ENCODE measurements at regions not wholly inside any gene's neighbourhood (a gene's known extent, or its start where the extent isn't known, plus 50 kb on each side); places are given as distances from the start of the nearest gene placed in this dataset.

- DNase-seq (ENCODE audit: low read depth, low spot score): no peak
- Histone ChIP-seq H3K36me3 (ENCODE audit: control insufficient read depth in 2 of 2, insufficient read depth in 2 of 2, low read length in 1 of 2) (no peaks in the 10 kb centered on the region), H3K9me3 (replicated peaks; ENCODE audit: control insufficient read depth, insufficient read depth, low read length) (no peaks in the 10 kb centered on the region), H3K4me2 (ENCODE audit: control insufficient read depth, insufficient read depth) (no peak overlapping the region), H3K9ac (ENCODE audit: control insufficient read depth, insufficient read depth, low read length) (no peak overlapping the region), H3K27ac (ENCODE audit: control insufficient read depth, insufficient read depth) (no peak overlapping the region), H3K4me3 (no peak overlapping the region), H3K4me1 (ENCODE audit: control insufficient read depth, insufficient read depth, low read length) (no peaks in the 10 kb centered on the region), H3K27me3 (replicated peaks in 1 of 2; ENCODE audit: control insufficient read depth in 2 of 2, insufficient read depth in 2 of 2, low read length in 1 of 2) (no peaks in the 10 kb centered on the region), H3K79me2 (ENCODE audit: control insufficient read depth, insufficient read depth, low read length) (no peaks in the 10 kb centered on the region), H2AFZ (ENCODE audit: control insufficient read depth, low read depth, low read length) (no peak overlapping the region), H4K20me1 (ENCODE audit: control insufficient read depth, insufficient read depth) (no peaks in the 10 kb centered on the region)
- no peak for ATAC-seq
- SMC1A ChIA-PET (ENCODE audit: uncharacterized antibody, unreplicated experiment): no interaction called here
- no peak for FAIRE-seq
- POLR2A ChIA-PET: no interaction called here
- WGBS (ENCODE audit: insufficient coverage, insufficient replicate concordance, low lambda C conversion rate, missing lambda C conversion rate): 4% methylated on average over 1 of the region's 1 CpG
- RAD21 ChIA-PET (ENCODE audit: unreplicated experiment): no interaction called here
- in situ Hi-C loops (cut with MboI) (no loop called here), intact Hi-C loops (cut with micrococcal nuclease; ENCODE audit: unreplicated experiment) (no loop called here)
- BruUV-seq (replicated peaks): no TSS peak
- TF ChIP-seq IKZF1 (conservative IDR thresholded peaks at IDR 0.05) (no peak), ZNF217 (IDR thresholded peaks at IDR 0.05) (no peak), IRF4 (IDR thresholded peaks at IDR 0.05; ENCODE audit: low read depth, low read length) (no peak), BCLAF1 (IDR thresholded peaks at IDR 0.05) (no peak), RCOR1 (conservative IDR thresholded peaks at IDR 0.05; ENCODE audit: low read depth, low read length) (no peak), NRF1 (conservative IDR thresholded peaks at IDR 0.05; ENCODE audit: low read depth, low read length) (no peak), STAT3 (IDR thresholded peaks at IDR 0.05; ENCODE audit: low read depth, low read length) (no peak), CEBPB (IDR thresholded peaks at IDR 0.05; ENCODE audit: borderline replicate concordance in 1 of 2, low read depth in 2 of 2, low read length in 2 of 2) (no peak), ZZZ3 (IDR thresholded peaks at IDR 0.05; ENCODE audit: control insufficient read depth, insufficient read length, low read depth) (no peak), TAF1 (IDR thresholded peaks at IDR 0.05; ENCODE audit: borderline replicate concordance, low read depth, low read length) (no peak), KDM1A (IDR thresholded peaks at IDR 0.05; ENCODE audit: borderline replicate concordance) (no peak), ZBTB33 (IDR thresholded peaks at IDR 0.05) (no peak), CHD4 (IDR thresholded peaks at IDR 0.05) (no peak)
- CTCF ChIA-PET: no interaction called here
Observed at GRCh38 chr19:28961772-28962500, 251.0 kb downstream of the UQCRFS1 start.
